ENCODE measurements at regions not wholly inside any gene's neighbourhood (a gene's known extent, or its start where the extent isn't known, plus 50 kb on each side); places are given as distances from the start of the nearest gene placed in this dataset.
"Not testable (repeated sequence)": the region's sequence is repeated elsewhere in the genome, so short reads cannot be mapped to it uniquely, and the experiment has no call there.

GRCh38 chr3:73120710-73121109, 59.3 kb downstream of the EBLN2 start:
- DNase-seq, result no peak

- DNase-seq, result no peak
These were observed 60.3 kb downstream of the EBLN2 start for GRCh38 chr3:73121669-73122331.

GRCh38 chr3:73134034-73134433, 72.6 kb downstream of the EBLN2 start:
- DNase-seq, result no peak

GRCh38 chr3:73136941-73137340, 75.5 kb downstream of the EBLN2 start:
- DNase-seq, result no peak

GRCh38 chr3:73137736-73138403, 76.4 kb downstream of the EBLN2 start:
- DNase-seq, result no peak

- DNase-seq, result no peak
These were observed 79.4 kb downstream of the EBLN2 start for GRCh38 chr3:73140772-73141442.

GRCh38 chr3:73141525-73141924, 80.1 kb downstream of the EBLN2 start:
- DNase-seq, result no peak

- DNase-seq, result no peak
These were observed 81.9 kb downstream of the EBLN2 start for GRCh38 chr3:73143401-73143800.

- peak; percentile 3 for DNase-seq
These were observed 82.4 kb downstream of the EBLN2 start for GRCh38 chr3:73143821-73144237.

- no peak for DNase-seq
These were observed 82.8 kb downstream of the EBLN2 start for GRCh38 chr3:73144276-73144675.

- DNase-seq, result no peak
These were observed 83.4 kb downstream of the EBLN2 start for GRCh38 chr3:73144828-73145227.

- DNase-seq, result not testable (repeated sequence)
These were observed 86.0 kb downstream of the EBLN2 start for GRCh38 chr3:73147479-73147878.

- DNase-seq, result no peak
These were observed 86.7 kb downstream of the EBLN2 start for GRCh38 chr3:73148206-73148605.

GRCh38 chr3:73148682-73149081, 87.2 kb downstream of the EBLN2 start:
- DNase-seq, result no peak

- DNase-seq, result no peak
These were observed 89.1 kb downstream of the EBLN2 start for GRCh38 chr3:73150369-73151130.

GRCh38 chr3:73152571-73152970, 91.1 kb downstream of the EBLN2 start:
- not testable (repeated sequence) for DNase-seq

GRCh38 chr3:73153057-73153456, 91.6 kb downstream of the EBLN2 start:
- not testable (repeated sequence) for DNase-seq

- not testable (repeated sequence) for DNase-seq
These were observed 92.8 kb downstream of the EBLN2 start for GRCh38 chr3:73154261-73154660.

GRCh38 chr3:73155441-73155840, 94.0 kb downstream of the EBLN2 start:
- not testable (repeated sequence) for DNase-seq

GRCh38 chr3:73164622-73165021, 103.2 kb downstream of the EBLN2 start:
- DNase-seq, result peak; percentile 7

GRCh38 chr3:73175698-73176097, 114.2 kb downstream of the EBLN2 start:
- no peak for DNase-seq

GRCh38 chr3:73176941-73177340, 115.5 kb downstream of the EBLN2 start:
- no peak for DNase-seq

GRCh38 chr3:73177827-73178226, 116.4 kb downstream of the EBLN2 start:
- DNase-seq, result no peak

All from NCI-H345 (cell line).